Omental fat pad (tissue), 3 donors: ENCODE measurements at regions not wholly inside any gene's neighbourhood (a gene's known extent, or its start where the extent isn't known, plus 50 kb on each side); places are given as distances from the start of the nearest gene placed in this dataset.

Source experiments
- ATAC-seq: fragments of 150-250 bp; one replicate; pipeline ENCODE4 v1.9.1; 2016; ENCODE audit warnings: mild to moderate bottlenecking, moderate library complexity; ENCODE audit not compliant: low FRiP score
- DNase-seq: peaks from one replicate; pipeline ENCODE4 v3.0.0-alpha.2; 2019; ENCODE audit warnings: low spot score
- CTCF ChIP-seq, 3 donors: fragments of 450-650 bp; IDR thresholded peaks; one replicate each; pipeline ENCODE4 v1.5.1; 2016 to 2017; ENCODE audit warnings: antibody characterized with exemption in 3 of 3, mild to moderate bottlenecking in 3 of 3, moderate library complexity in 2 of 3

- no peak for ATAC-seq
- DNase-seq = peak; percentile 59
- peak in 1 of 3 donors; percentile 56 for TF ChIP-seq CTCF (IDR thresholded peaks at IDR 0.05)
Observed at GRCh38 chr14:38867561-38868150, 235.4 kb downstream of the SEC23A start.

- no peak for TF ChIP-seq CTCF (IDR thresholded peaks at IDR 0.05)
- no peak for DNase-seq
- ATAC-seq = no peak
Observed at GRCh38 chr14:38866461-38866860, 236.6 kb downstream of the SEC23A start.

GRCh38 chr14:38862366-38862765 lies 240.7 kb downstream of the SEC23A start:
- no peak for DNase-seq
- no peak for ATAC-seq
- no peak for TF ChIP-seq CTCF (IDR thresholded peaks at IDR 0.05)

GRCh38 chr14:38860530-38860929 lies 242.5 kb downstream of the SEC23A start:
- ATAC-seq = no peak

GRCh38 chr14:38856798-38857197 lies 246.2 kb downstream of the SEC23A start:
- no peak for TF ChIP-seq CTCF (IDR thresholded peaks at IDR 0.05)
- ATAC-seq (no peak), DNase-seq (no peak)

More at GRCh38 chr14:38860530-38860929, 242.5 kb downstream of the SEC23A start:
- TF ChIP-seq CTCF (IDR thresholded peaks at IDR 0.05) = no peak
- DNase-seq = no peak

GRCh38 chr14:38855513-38855912 lies 247.5 kb downstream of the SEC23A start:
- ATAC-seq = no peak
- no peak for TF ChIP-seq CTCF (IDR thresholded peaks at IDR 0.05)
- DNase-seq = no peak

GRCh38 chr14:38851111-38851510 lies 251.9 kb downstream of the SEC23A start:
- DNase-seq = no peak
- TF ChIP-seq CTCF (IDR thresholded peaks at IDR 0.05) = no peak
- ATAC-seq = no peak
